ENCODE measurements at regions not wholly inside any gene's neighbourhood (a gene's known extent, or its start where the extent isn't known, plus 50 kb on each side); places are given as distances from the start of the nearest gene placed in this dataset.

- no peak for TF ChIP-seq CTCF (IDR thresholded peaks at IDR 0.05; ENCODE audit: low read depth, low read length)
- Histone ChIP-seq H3K27me3 (ENCODE audit: insufficient read depth, low read depth, severe bottlenecking) (no peaks in the 10 kb centered on the region), H3K9me3 (ENCODE audit: severe bottlenecking) (no peaks in the 10 kb centered on the region), H3K36me3 (no peaks in the 10 kb centered on the region; the same call in 1 of the 2 replicates), H3K4me3 (ENCODE audit: low read depth, low read length) (no peak overlapping the region), H3K27ac (no peak overlapping the region)
- DNase-seq = no peak
These were observed 312.8 kb upstream of the C2CD4B start for GRCh38 chr15:62477929-62478328.

GRCh38 chr15:62482785-62483429 is 317.8 kb upstream of the C2CD4B start:
- no peaks in the 10 kb centered on the region for H3K9me3 ChIP-seq (ENCODE audit: severe bottlenecking)
- no peaks in the 10 kb centered on the region for H3K36me3 ChIP-seq
- H3K27me3 ChIP-seq (ENCODE audit: insufficient read depth, low read depth, severe bottlenecking) = no peaks in the 10 kb centered on the region
- TF ChIP-seq CTCF (IDR thresholded peaks at IDR 0.05; ENCODE audit: low read depth, low read length) = peak; percentile 65
- H3K27ac ChIP-seq = peak overlapping the region; percentile 32
- no peak overlapping the region for H3K4me3 ChIP-seq (ENCODE audit: low read depth, low read length)
- peak; percentile 76 for DNase-seq

GRCh38 chr15:62483814-62484213 is 318.7 kb upstream of the C2CD4B start:
- Histone ChIP-seq H3K27ac (no peak overlapping the region), H3K27me3 (ENCODE audit: insufficient read depth, low read depth, severe bottlenecking) (no peaks in the 10 kb centered on the region), H3K4me3 (ENCODE audit: low read depth, low read length) (no peak overlapping the region), H3K9me3 (ENCODE audit: severe bottlenecking) (no peaks in the 10 kb centered on the region), H3K36me3 (no peaks in the 10 kb centered on the region)
- no peak for DNase-seq
- TF ChIP-seq CTCF (IDR thresholded peaks at IDR 0.05; ENCODE audit: low read depth, low read length) = no peak

GRCh38 chr15:62485170-62485720 is 320.2 kb upstream of the C2CD4B start:
- no peaks in the 10 kb centered on the region for H3K27me3 ChIP-seq (ENCODE audit: insufficient read depth, low read depth, severe bottlenecking)
- no peak for TF ChIP-seq CTCF (IDR thresholded peaks at IDR 0.05; ENCODE audit: low read depth, low read length)
- no peak overlapping the region for H3K4me3 ChIP-seq (ENCODE audit: low read depth, low read length)
- no peak for DNase-seq
- no peak overlapping the region for H3K27ac ChIP-seq
- H3K36me3 ChIP-seq = no peaks in the 10 kb centered on the region
- H3K9me3 ChIP-seq (ENCODE audit: severe bottlenecking) = no peaks in the 10 kb centered on the region

DNA sequence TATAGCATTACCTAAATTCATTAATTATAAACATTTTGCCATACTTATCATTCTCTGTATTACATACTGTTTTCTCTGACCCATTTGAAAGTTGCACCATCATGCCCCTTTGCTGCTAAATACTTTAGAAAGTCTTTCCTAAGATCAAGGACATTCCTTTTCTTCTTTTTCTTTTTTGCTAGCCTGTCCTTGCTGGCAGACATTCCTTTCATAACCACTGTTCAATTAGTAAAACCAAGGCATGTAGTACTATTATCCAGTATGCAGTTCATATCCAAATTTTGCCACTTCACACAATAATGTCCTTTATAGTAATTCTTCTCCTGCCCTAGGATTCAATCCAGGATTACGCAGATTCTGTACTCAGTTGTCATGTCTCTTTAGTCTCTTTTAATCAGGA is 321.0 kb upstream of the C2CD4B start:
- no peak overlapping the region for H3K4me3 ChIP-seq (ENCODE audit: low read depth, low read length)
- no peaks in the 10 kb centered on the region for H3K9me3 ChIP-seq (ENCODE audit: severe bottlenecking)
- DNase-seq = no peak
- TF ChIP-seq CTCF (IDR thresholded peaks at IDR 0.05; ENCODE audit: low read depth, low read length) = no peak
- H3K27ac ChIP-seq = no peak overlapping the region
- H3K36me3 ChIP-seq = no peaks in the 10 kb centered on the region
- no peaks in the 10 kb centered on the region for H3K27me3 ChIP-seq (ENCODE audit: insufficient read depth, low read depth, severe bottlenecking)

DNA sequence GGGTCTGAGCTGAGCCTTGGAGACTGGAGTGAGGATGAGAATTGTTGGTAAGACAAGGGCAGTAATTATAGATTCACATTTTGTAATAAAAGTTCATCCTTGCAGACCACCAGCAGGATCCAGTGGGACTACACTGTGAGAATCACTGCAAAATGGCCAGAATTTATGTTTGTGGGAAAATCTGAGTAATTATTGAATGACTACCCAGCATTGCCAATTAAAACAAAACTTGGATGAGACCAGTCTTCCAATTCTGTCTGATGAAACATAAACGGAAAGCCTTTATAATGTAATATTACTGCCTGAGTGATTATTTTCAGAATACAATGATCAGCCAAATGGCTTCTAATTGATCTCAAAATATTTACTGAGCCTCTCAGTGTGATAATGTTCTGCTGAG is 323.3 kb upstream of the C2CD4B start:
- no peak overlapping the region for H3K4me3 ChIP-seq (ENCODE audit: low read depth, low read length)
- DNase-seq = no peak
- H3K27ac ChIP-seq = no peak overlapping the region
- TF ChIP-seq CTCF (IDR thresholded peaks at IDR 0.05; ENCODE audit: low read depth, low read length) = no peak
- H3K36me3 ChIP-seq = no peaks in the 10 kb centered on the region
- H3K27me3 ChIP-seq (ENCODE audit: insufficient read depth, low read depth, severe bottlenecking) = no peaks in the 10 kb centered on the region
- H3K9me3 ChIP-seq (ENCODE audit: severe bottlenecking) = no peaks in the 10 kb centered on the region

Data from WERI-Rb-1 (cell line).